ENCODE measurements at regions not wholly inside any gene's neighbourhood (a gene's known extent, or its start where the extent isn't known, plus 50 kb on each side); places are given as distances from the start of the nearest gene placed in this dataset.

GRCh38 chr2:136376798-136377211 is 258.9 kb upstream of the CXCR4 start:
- Histone ChIP-seq H3K27ac (ENCODE audit: low read depth, low read length, severe bottlenecking) (no peak overlapping the region), H3K9me3 (ENCODE audit: control insufficient read depth, low read length) (no peaks in the 10 kb centered on the region)
- 62 to 88% methylated on average over 4 to 5 of the region's 6 CpGs for WGBS, 2 experiments (ENCODE audit: insufficient coverage in 2 of 2)

GRCh38 chr2:136376211-136376610 is 258.3 kb upstream of the CXCR4 start:
- H3K36me3 ChIP-seq (ENCODE audit: control insufficient read depth, insufficient read depth, low read length) = no peaks in the 10 kb centered on the region
- 90 to 93% methylated on average over 3 of the region's 6 CpGs for WGBS, 2 experiments (ENCODE audit: insufficient coverage in 2 of 2)

More at GRCh38 chr2:136376798-136377211, 258.9 kb upstream of the CXCR4 start:
- no peaks in the 10 kb centered on the region for H3K4me1 ChIP-seq (ENCODE audit: control insufficient read depth, insufficient read depth, low read length, poor library complexity, severe bottlenecking)
- no peaks in the 10 kb centered on the region for H3K36me3 ChIP-seq (ENCODE audit: control insufficient read depth, insufficient read depth, low read length)
- no peak overlapping the region for H3K4me3 ChIP-seq (ENCODE audit: extremely low read depth, insufficient read depth, low read length, poor library complexity, severe bottlenecking)

DNA sequence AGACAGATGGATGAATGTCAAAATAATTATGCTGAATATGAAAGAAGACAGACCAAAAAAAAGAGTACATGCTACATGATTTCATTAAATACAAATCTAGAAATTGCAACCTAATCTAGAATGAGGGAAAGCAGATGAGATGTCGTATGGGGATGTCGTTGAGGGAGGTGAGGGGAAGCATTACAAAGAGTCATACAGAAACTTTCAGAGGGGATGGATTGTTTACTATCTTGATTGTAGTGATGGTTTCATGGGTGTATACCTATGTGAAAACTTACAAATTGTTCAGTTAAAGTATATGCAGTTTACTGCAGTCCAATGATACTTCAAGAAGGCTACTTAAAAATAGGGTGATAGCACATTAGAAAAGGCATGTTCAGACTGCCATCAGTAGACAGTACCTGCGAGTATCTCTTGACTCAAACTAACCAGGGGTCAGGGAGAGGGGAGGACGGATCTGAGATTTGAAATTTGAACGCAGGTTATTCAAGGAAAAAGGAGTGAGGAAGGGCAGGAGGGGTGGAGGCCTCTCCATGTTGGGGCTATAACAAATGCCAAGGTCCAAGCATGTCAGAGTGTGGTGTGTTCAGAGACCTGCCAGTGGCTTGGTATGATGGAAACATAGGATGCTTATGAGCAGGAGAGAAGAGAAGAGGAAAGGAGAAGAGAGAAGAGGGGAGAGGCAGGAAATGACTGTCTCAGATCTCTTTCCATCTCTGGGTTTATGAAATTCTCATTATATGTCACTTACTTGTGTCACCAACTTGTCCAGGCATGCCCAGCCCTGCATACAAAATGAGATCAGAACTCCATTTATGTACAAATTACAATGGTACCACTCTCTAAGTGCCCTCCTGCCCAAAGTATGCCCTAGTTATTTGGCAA is 257.3 kb upstream of the CXCR4 start:
- H3K27ac ChIP-seq (ENCODE audit: low read depth, low read length, severe bottlenecking) = no peak overlapping the region
- H3K4me1 ChIP-seq (ENCODE audit: control insufficient read depth, insufficient read depth, low read length, poor library complexity, severe bottlenecking) = no peaks in the 10 kb centered on the region
- no peaks in the 10 kb centered on the region for H3K9me3 ChIP-seq (ENCODE audit: control insufficient read depth, low read length)
- H3K36me3 ChIP-seq (ENCODE audit: control insufficient read depth, insufficient read depth, low read length) = no peaks in the 10 kb centered on the region
- WGBS, 2 experiments (ENCODE audit: insufficient coverage in 2 of 2) = 93% methylated on average over 5 of the region's 5 CpGs
- H3K4me3 ChIP-seq (ENCODE audit: extremely low read depth, insufficient read depth, low read length, poor library complexity, severe bottlenecking) = no peak overlapping the region

More at GRCh38 chr2:136376211-136376610, 258.3 kb upstream of the CXCR4 start:
- Histone ChIP-seq H3K4me1 (ENCODE audit: control insufficient read depth, insufficient read depth, low read length, poor library complexity, severe bottlenecking) (no peaks in the 10 kb centered on the region), H3K27ac (ENCODE audit: low read depth, low read length, severe bottlenecking) (no peak overlapping the region), H3K4me3 (ENCODE audit: extremely low read depth, insufficient read depth, low read length, poor library complexity, severe bottlenecking) (no peak overlapping the region), H3K9me3 (ENCODE audit: control insufficient read depth, low read length) (no peaks in the 10 kb centered on the region)

GRCh38 chr2:136373841-136374240 is 255.9 kb upstream of the CXCR4 start:
- no peak overlapping the region for H3K27ac ChIP-seq (ENCODE audit: low read depth, low read length, severe bottlenecking)
- H3K9me3 ChIP-seq (ENCODE audit: control insufficient read depth, low read length) = no peaks in the 10 kb centered on the region

DNA sequence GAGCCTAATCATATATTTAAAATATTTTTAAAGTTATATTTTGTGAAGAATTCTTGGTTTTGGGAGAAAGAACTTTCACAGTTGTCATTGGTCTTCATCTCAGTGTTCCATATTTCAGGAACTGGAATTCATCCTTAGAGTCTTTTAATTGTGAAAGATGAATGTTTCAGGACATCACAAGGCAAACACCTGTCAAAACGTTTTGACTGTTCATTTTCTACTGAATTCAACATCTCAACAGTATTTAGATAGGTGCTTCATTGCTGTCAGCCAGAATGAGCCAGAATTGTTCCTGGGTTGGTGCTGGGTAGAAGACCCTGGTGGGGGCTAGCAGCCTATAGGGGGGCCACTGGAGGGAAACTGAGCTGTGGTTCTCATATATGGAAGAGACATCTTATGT is 255.1 kb upstream of the CXCR4 start:
- Histone ChIP-seq H3K4me1 (ENCODE audit: control insufficient read depth, insufficient read depth, low read length, poor library complexity, severe bottlenecking) (no peaks in the 10 kb centered on the region), H3K4me3 (ENCODE audit: extremely low read depth, insufficient read depth, low read length, poor library complexity, severe bottlenecking) (no peak overlapping the region), H3K9me3 (ENCODE audit: control insufficient read depth, low read length) (no peaks in the 10 kb centered on the region), H3K36me3 (ENCODE audit: control insufficient read depth, insufficient read depth, low read length) (no peaks in the 10 kb centered on the region), H3K27ac (ENCODE audit: low read depth, low read length, severe bottlenecking) (no peak overlapping the region)
- no CpG with 5 or more reads among the region's 1 CpG for WGBS, 2 experiments (ENCODE audit: insufficient coverage in 2 of 2)

More at GRCh38 chr2:136373841-136374240, 255.9 kb upstream of the CXCR4 start:
- H3K4me3 ChIP-seq (ENCODE audit: extremely low read depth, insufficient read depth, low read length, poor library complexity, severe bottlenecking) = no peak overlapping the region
- no peaks in the 10 kb centered on the region for H3K36me3 ChIP-seq (ENCODE audit: control insufficient read depth, insufficient read depth, low read length)
- no peaks in the 10 kb centered on the region for H3K4me1 ChIP-seq (ENCODE audit: control insufficient read depth, insufficient read depth, low read length, poor library complexity, severe bottlenecking)

DNA sequence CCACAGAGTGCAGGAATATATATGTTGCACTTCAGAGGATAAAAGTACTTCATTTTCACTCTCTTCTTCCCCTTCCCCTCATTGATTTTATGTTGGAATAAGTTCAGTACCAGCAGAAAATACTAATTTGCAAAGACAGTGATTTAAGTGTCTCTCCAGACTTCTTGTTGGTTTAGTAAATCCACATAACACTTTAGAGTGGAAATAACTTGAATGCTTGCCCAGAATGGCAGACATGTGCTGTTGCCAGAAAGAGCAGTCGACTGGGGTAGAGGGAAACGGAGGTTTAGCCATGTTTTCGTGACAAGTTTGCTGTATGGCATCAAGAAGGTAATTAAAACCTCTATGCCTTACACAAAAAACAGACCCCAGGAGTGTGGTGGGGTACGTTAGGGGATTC is 246.0 kb upstream of the CXCR4 start:
- Histone ChIP-seq H3K4me3 (ENCODE audit: extremely low read depth, insufficient read depth, low read length, poor library complexity, severe bottlenecking) (no peak overlapping the region), H3K36me3 (ENCODE audit: control insufficient read depth, insufficient read depth, low read length) (no peaks in the 10 kb centered on the region), H3K27ac (ENCODE audit: low read depth, low read length, severe bottlenecking) (no peak overlapping the region), H3K9me3 (ENCODE audit: control insufficient read depth, low read length) (no peaks in the 10 kb centered on the region), H3K4me1 (ENCODE audit: control insufficient read depth, insufficient read depth, low read length, poor library complexity, severe bottlenecking) (no peaks in the 10 kb centered on the region)
- WGBS, 2 experiments (ENCODE audit: insufficient coverage in 2 of 2) = 83 to 93% methylated on average over 1 to 3 of the region's 4 CpGs

DNA sequence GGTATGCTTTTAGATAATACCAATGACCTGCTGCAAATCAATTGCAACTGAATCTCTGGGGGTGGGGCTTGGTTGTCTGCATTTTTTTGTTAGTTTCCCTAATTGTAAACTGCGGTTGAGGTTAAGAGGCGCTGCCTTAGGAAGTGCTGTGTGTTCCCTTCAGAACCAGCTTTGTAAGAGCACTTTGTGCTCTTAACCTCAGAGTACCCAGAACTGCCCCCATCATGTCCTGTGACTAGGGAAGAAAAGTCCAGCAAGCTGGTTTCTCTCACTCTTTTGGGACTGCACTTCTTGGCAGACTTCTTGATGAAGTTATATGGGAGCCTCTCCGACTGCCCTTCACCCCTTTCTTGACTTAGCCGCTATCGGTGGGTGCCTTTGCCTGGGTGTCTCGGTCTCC is 245.5 kb upstream of the CXCR4 start:
- Histone ChIP-seq H3K36me3 (ENCODE audit: control insufficient read depth, insufficient read depth, low read length) (no peaks in the 10 kb centered on the region), H3K27ac (ENCODE audit: low read depth, low read length, severe bottlenecking) (no peak overlapping the region), H3K4me1 (ENCODE audit: control insufficient read depth, insufficient read depth, low read length, poor library complexity, severe bottlenecking) (no peaks in the 10 kb centered on the region), H3K9me3 (ENCODE audit: control insufficient read depth, low read length) (no peaks in the 10 kb centered on the region), H3K4me3 (ENCODE audit: extremely low read depth, insufficient read depth, low read length, poor library complexity, severe bottlenecking) (no peak overlapping the region)
- 97% methylated on average over 3 to 5 of the region's 6 CpGs for WGBS, 2 experiments (ENCODE audit: insufficient coverage in 2 of 2)

- H3K4me3 ChIP-seq (ENCODE audit: extremely low read depth, insufficient read depth, low read length, poor library complexity, severe bottlenecking) = no peak overlapping the region
- no peaks in the 10 kb centered on the region for H3K4me1 ChIP-seq (ENCODE audit: control insufficient read depth, insufficient read depth, low read length, poor library complexity, severe bottlenecking)
- no peak overlapping the region for H3K27ac ChIP-seq (ENCODE audit: low read depth, low read length, severe bottlenecking)
- 84 to 93% methylated on average over 6 to 8 of the region's 9 CpGs for WGBS, 2 experiments (ENCODE audit: insufficient coverage in 2 of 2)
- no peaks in the 10 kb centered on the region for H3K36me3 ChIP-seq (ENCODE audit: control insufficient read depth, insufficient read depth, low read length)
- H3K9me3 ChIP-seq (ENCODE audit: control insufficient read depth, low read length) = no peaks in the 10 kb centered on the region
Observed at GRCh38 chr2:136362676-136363390, 244.9 kb upstream of the CXCR4 start.

DNA sequence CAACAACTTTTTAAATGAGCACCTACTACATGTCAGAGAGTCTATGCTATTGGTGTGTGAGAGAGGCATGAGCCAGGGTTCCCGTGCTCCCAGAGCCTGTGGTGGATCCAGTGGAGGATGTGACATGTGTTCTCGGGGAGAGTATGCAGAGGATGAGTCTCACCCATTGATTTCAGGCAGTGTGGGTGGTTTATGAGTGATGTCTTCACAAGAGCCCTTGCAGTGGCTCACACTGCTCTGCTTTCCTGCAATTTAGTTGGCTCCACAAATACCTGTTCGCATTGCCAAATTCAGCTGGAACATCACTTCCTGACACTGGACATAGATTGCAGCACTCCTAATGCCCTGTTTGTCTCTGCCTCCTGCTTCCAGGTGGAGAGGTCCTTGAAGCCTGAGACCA is 243.6 kb upstream of the CXCR4 start:
- H3K4me3 ChIP-seq (ENCODE audit: extremely low read depth, insufficient read depth, low read length, poor library complexity, severe bottlenecking) = no peak overlapping the region
- no peaks in the 10 kb centered on the region for H3K36me3 ChIP-seq (ENCODE audit: control insufficient read depth, insufficient read depth, low read length)
- no peaks in the 10 kb centered on the region for H3K4me1 ChIP-seq (ENCODE audit: control insufficient read depth, insufficient read depth, low read length, poor library complexity, severe bottlenecking)
- H3K27ac ChIP-seq (ENCODE audit: low read depth, low read length, severe bottlenecking) = no peak overlapping the region
- WGBS, 2 experiments (ENCODE audit: insufficient coverage in 2 of 2) = 96 to 100% methylated on average over 2 to 3 of the region's 3 CpGs
- no peaks in the 10 kb centered on the region for H3K9me3 ChIP-seq (ENCODE audit: control insufficient read depth, low read length)

DNA sequence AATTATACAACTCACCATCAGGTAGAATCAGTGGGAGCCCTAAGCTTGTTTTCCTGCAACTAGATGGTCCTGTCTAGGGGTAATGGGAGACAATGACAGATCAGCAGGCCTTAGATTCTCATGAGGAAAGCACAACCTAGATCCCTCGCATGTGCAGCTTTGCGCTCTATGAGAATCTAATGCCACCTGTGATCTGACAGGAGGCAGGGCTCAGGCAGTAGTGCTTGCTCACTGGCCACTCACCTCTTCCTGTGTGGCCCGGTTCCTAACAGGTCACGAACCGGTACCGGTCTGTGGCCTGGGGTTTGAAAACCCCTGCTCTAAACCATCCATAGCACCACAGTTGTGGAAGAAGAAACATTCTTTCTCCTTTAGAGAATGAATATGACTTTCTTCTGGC is 242.8 kb upstream of the CXCR4 start:
- Histone ChIP-seq H3K4me1 (ENCODE audit: control insufficient read depth, insufficient read depth, low read length, poor library complexity, severe bottlenecking) (no peaks in the 10 kb centered on the region), H3K36me3 (ENCODE audit: control insufficient read depth, insufficient read depth, low read length) (no peaks in the 10 kb centered on the region), H3K27ac (ENCODE audit: low read depth, low read length, severe bottlenecking) (no peak overlapping the region), H3K4me3 (ENCODE audit: extremely low read depth, insufficient read depth, low read length, poor library complexity, severe bottlenecking) (no peak overlapping the region), H3K9me3 (ENCODE audit: control insufficient read depth, low read length) (no peaks in the 10 kb centered on the region)
- WGBS, 2 experiments (ENCODE audit: insufficient coverage in 2 of 2) = 92 to 100% methylated on average over 2 to 5 of the region's 6 CpGs

All from mesodermal cell (in vitro differentiated cells).